Neural progenitor cell (in vitro differentiated cells): ENCODE measurements at regions not wholly inside any gene's neighbourhood (a gene's known extent, or its start where the extent isn't known, plus 50 kb on each side); places are given as distances from the start of the nearest gene placed in this dataset.

ENCODE experiments used
- DNase-seq: peaks from one replicate; pipeline ENCODE4 v3.0.0-alpha.2; 2016; ENCODE audit warnings: low spot score
- H2AFZ ChIP-seq: fragments of 200-600 bp; sonication (generic); replicated peaks from 2 replicates; pipeline ENCODE4 v1.6.1; 2016; ENCODE audit warnings: antibody characterized with exemption
- H3F3A ChIP-seq: fragments of 200-600 bp; sonication (generic); 2 replicates; pipeline ENCODE4 v1.6.1; 2016; ENCODE audit warnings: antibody characterized with exemption, low read depth
- H3K27ac ChIP-seq: fragments of 200-600 bp; sonication (generic); 2 replicates; pipeline ENCODE4 v1.5.1; 2016; ENCODE audit warnings: mild to moderate bottlenecking
- H3K27me3 ChIP-seq: fragments of 200-600 bp; sonication (generic); 2 replicates; pipeline ENCODE4 v1.6.1; 2016; ENCODE audit warnings: mild to moderate bottlenecking, moderate library complexity
- H3K36me3 ChIP-seq: fragments of 200-600 bp; sonication (generic); 2 replicates; pipeline ENCODE4 v1.5.1; 2016
- H3K4me1 ChIP-seq: fragments of 200-600 bp; sonication (generic); 2 replicates; pipeline ENCODE4 v1.6.1; 2016; ENCODE audit warnings: mixed run types
- H3K4me2 ChIP-seq: fragments of 200-600 bp; sonication (generic); 2 replicates; pipeline ENCODE4 v1.6.1; 2016
- H3K4me3 ChIP-seq: fragments of 200-600 bp; sonication (generic); 2 replicates; pipeline ENCODE4 v1.5.1; 2016
- H3K79me2 ChIP-seq: fragments of 200-600 bp; sonication (generic); 2 replicates; pipeline ENCODE4 v1.6.1; 2016; ENCODE audit warnings: low read depth
- H3K9ac ChIP-seq: fragments of 200-600 bp; sonication (generic); 2 replicates; pipeline ENCODE4 v1.6.1; 2016
- H3K9me3 ChIP-seq: fragments of 200-600 bp; sonication (generic); 2 replicates; pipeline ENCODE4 v1.5.1; 2016; ENCODE audit warnings: low read depth
- H4K20me1 ChIP-seq: fragments of 200-600 bp; sonication (generic); 2 replicates; pipeline ENCODE4 v1.6.1; 2016; ENCODE audit warnings: low read depth
- H3K27ac Mint-ChIP-seq: 3 replicates; pipeline ENCODE4 v1.8.0; 2021; ENCODE audit warnings: mixed read lengths
- H3K27me3 Mint-ChIP-seq: 2 replicates; pipeline ENCODE4 v1.8.0; 2022; ENCODE audit warnings: low read depth, mild to moderate bottlenecking, inconsistent platforms, moderate library complexity, mixed read lengths; ENCODE audit not compliant: insufficient read depth
- H3K36me3 Mint-ChIP-seq: 3 replicates; pipeline ENCODE4 v1.8.0; 2021; ENCODE audit warnings: mixed read lengths
- H3K4me1 Mint-ChIP-seq: 3 replicates; pipeline ENCODE4 v1.8.0; 2021; ENCODE audit warnings: mixed read lengths
- H3K4me3 Mint-ChIP-seq: 3 replicates; pipeline ENCODE4 v1.8.0; 2021; ENCODE audit warnings: mild to moderate bottlenecking, moderate library complexity, mixed read lengths
- H3K9me3 Mint-ChIP-seq: 3 replicates; pipeline ENCODE4 v1.8.0; 2020; ENCODE audit warnings: mixed read lengths
- EZH2 ChIP-seq: fragments of 200-600 bp; sonication (generic); IDR thresholded peaks from 2 replicates; pipeline ENCODE4 v1.6.1; 2017; ENCODE audit warnings: antibody characterized with exemption, mild to moderate bottlenecking, moderate library complexity
- EZH2phosphoT487 ChIP-seq: fragments of 200-600 bp; sonication (generic); IDR thresholded peaks from 2 replicates; pipeline ENCODE4 v1.6.1; 2017; ENCODE audit warnings: antibody characterized with exemption
- TF ChIP-seq, protein P1 (sequence below): fragments of 200-600 bp; sonication (generic); IDR thresholded peaks from 2 replicates; pipeline ENCODE4 v1.5.1; 2017; ENCODE audit warnings: antibody characterized with exemption, mild to moderate bottlenecking

DNA sequence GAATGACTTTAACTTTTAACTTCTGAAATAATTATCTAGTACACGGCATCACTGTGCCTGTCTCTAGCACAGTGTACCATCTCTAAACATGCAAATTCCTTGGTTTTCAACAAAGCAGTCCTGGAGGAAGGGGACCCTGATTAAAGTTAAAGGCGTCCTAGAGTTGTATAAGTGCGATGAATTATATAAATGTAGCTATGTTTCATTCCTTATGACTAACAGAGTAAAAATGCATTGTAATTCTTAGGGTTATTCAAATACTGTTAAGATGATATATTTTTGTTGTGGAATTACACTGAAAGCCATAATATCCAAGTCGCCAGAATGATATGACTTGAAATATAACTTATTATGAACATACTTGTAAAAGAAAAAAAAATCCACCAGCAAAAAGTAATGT lies 544.9 kb upstream of the LINC00305 start:
- H3K27ac Mint-ChIP-seq, result no peak overlapping the region
- no peak overlapping the region for H3K9ac ChIP-seq
- no peaks in the 10 kb centered on the region for H3K27me3 Mint-ChIP-seq
- no peak overlapping the region for H3K4me2 ChIP-seq
- no peaks in the 10 kb centered on the region for H4K20me1 ChIP-seq
- H3K79me2 ChIP-seq, result no peaks in the 10 kb centered on the region
- no peaks in the 10 kb centered on the region for H3K9me3 Mint-ChIP-seq
- H3F3A ChIP-seq, result no peaks in the 10 kb centered on the region
- H2AFZ ChIP-seq, result no peak overlapping the region
- H3K4me3 ChIP-seq, result no peak overlapping the region
- H3K27me3 ChIP-seq, result no peaks in the 10 kb centered on the region
- H3K27ac ChIP-seq, result no peak overlapping the region
- H3K36me3 Mint-ChIP-seq, result no peaks in the 10 kb centered on the region
- no peaks in the 10 kb centered on the region for H3K36me3 ChIP-seq
- no peak for DNase-seq
- H3K9me3 ChIP-seq, result no peaks in the 10 kb centered on the region
- peaks cover 4% of the 10 kb centered on the region for H3K4me1 ChIP-seq
- TF ChIP-seq, protein P1, sequence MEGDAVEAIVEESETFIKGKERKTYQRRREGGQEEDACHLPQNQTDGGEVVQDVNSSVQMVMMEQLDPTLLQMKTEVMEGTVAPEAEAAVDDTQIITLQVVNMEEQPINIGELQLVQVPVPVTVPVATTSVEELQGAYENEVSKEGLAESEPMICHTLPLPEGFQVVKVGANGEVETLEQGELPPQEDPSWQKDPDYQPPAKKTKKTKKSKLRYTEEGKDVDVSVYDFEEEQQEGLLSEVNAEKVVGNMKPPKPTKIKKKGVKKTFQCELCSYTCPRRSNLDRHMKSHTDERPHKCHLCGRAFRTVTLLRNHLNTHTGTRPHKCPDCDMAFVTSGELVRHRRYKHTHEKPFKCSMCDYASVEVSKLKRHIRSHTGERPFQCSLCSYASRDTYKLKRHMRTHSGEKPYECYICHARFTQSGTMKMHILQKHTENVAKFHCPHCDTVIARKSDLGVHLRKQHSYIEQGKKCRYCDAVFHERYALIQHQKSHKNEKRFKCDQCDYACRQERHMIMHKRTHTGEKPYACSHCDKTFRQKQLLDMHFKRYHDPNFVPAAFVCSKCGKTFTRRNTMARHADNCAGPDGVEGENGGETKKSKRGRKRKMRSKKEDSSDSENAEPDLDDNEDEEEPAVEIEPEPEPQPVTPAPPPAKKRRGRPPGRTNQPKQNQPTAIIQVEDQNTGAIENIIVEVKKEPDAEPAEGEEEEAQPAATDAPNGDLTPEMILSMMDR, result no peak
- no peak for TF ChIP-seq EZH2
- TF ChIP-seq EZH2phosphoT487, result no peak
- peaks cover 16% of the 10 kb centered on the region for H3K4me1 Mint-ChIP-seq
- no peak overlapping the region for H3K4me3 Mint-ChIP-seq

DNA sequence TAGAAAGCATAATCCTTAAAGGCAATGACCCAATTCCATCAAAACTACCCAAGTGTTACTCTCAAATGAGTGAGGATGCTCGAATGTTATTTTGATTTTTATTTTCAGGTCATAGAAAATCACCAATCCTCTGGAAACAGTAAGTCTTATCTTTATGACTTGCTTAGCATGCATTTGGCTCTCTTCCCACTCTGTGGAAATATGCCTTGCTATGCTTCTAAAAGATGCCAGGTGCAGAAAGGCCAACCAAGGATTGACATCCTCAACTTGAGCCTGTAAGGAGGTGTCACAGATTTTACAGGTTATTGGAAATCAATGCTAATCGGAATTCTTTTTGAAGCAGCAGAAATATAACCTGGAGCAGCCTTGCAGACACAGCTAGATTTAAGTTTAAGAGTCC lies 543.9 kb upstream of the LINC00305 start:
- H3K36me3 ChIP-seq, result no peaks in the 10 kb centered on the region
- Mint-ChIP-seq H3K4me3 (no peak overlapping the region), H3K27me3 (no peaks in the 10 kb centered on the region), H3K4me1 (peaks cover 16% of the 10 kb centered on the region), H3K36me3 (no peaks in the 10 kb centered on the region), H3K9me3 (no peaks in the 10 kb centered on the region), H3K27ac (no peak overlapping the region)
- no peaks in the 10 kb centered on the region for H3K79me2 ChIP-seq
- H3K9ac ChIP-seq, result no peak overlapping the region
- peaks cover 4% of the 10 kb centered on the region for H3K4me1 ChIP-seq
- H3F3A ChIP-seq, result no peaks in the 10 kb centered on the region
- H3K4me2 ChIP-seq, result no peak overlapping the region
- no peak for TF ChIP-seq EZH2
- DNase-seq, result no peak
- H3K4me3 ChIP-seq, result no peak overlapping the region
- H3K9me3 ChIP-seq, result no peaks in the 10 kb centered on the region
- H3K27ac ChIP-seq, result no peak overlapping the region
- H2AFZ ChIP-seq, result no peak overlapping the region
- no peaks in the 10 kb centered on the region for H4K20me1 ChIP-seq
- H3K27me3 ChIP-seq, result no peaks in the 10 kb centered on the region

DNA sequence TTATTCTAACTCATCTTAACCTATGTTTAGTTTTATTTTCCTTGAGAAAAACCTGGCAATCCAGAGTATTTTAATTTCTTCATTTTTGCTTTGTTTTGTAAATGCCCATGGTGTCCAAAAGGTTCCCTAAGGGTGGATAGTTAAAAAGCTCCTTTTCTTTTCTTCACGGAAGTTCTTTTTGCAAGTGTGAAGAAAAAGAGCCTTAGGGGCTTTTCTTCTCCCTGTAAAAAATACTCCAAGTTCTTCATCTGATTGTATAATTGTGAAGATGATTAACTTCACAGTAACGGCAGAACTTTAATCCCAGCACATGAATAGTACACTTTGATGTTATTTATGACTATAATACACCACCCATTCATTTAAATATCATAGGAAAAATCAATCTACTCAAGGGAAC lies 530.2 kb upstream of the LINC00305 start:
- no peak overlapping the region for H3K27ac Mint-ChIP-seq
- H3K27me3 Mint-ChIP-seq, result peaks cover 2% of the 10 kb centered on the region
- H4K20me1 ChIP-seq, result no peaks in the 10 kb centered on the region
- no peaks in the 10 kb centered on the region for H3K27me3 ChIP-seq
- peaks cover 7% of the 10 kb centered on the region for H3K4me1 ChIP-seq
- H3K4me1 Mint-ChIP-seq, result peaks cover 14% of the 10 kb centered on the region
- H3K4me2 ChIP-seq, result no peak overlapping the region
- no peak overlapping the region for H3K4me3 ChIP-seq
- no peak overlapping the region for H3K27ac ChIP-seq
- no peak overlapping the region for H2AFZ ChIP-seq
- no peak for DNase-seq
- H3K79me2 ChIP-seq, result no peaks in the 10 kb centered on the region
- H3K9me3 Mint-ChIP-seq, result no peaks in the 10 kb centered on the region
- H3K9ac ChIP-seq, result no peak overlapping the region
- H3K4me3 Mint-ChIP-seq, result no peak overlapping the region
- no peaks in the 10 kb centered on the region for H3K36me3 ChIP-seq
- H3K9me3 ChIP-seq, result no peaks in the 10 kb centered on the region
- TF ChIP-seq EZH2phosphoT487 (no peak), EZH2 (no peak)
- TF ChIP-seq, protein P1, result no peak
- H3F3A ChIP-seq, result no peaks in the 10 kb centered on the region
- peaks cover 2% of the 10 kb centered on the region for H3K36me3 Mint-ChIP-seq

DNA sequence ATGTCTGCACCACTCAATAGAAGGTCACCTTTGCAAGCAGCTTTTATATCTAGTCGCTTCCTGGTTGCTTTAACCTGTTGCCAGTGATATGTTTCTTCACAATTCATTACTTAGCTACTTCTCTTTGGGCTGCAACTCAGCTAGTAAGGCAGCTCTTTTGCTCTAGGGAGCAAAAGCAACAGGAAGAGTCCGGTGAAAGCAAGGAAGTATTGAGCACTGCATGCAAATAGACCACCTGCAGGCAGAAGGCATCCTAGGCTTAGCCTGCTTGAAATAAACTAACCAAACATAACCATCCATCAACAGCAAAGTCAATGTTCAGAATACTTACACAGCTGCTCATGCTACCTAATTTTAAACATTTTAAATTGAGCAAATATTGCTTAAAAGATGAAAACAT lies 529.2 kb upstream of the LINC00305 start:
- H3K36me3 ChIP-seq, result no peaks in the 10 kb centered on the region
- H3K36me3 Mint-ChIP-seq, result peaks cover 2% of the 10 kb centered on the region
- H3F3A ChIP-seq, result no peaks in the 10 kb centered on the region
- H4K20me1 ChIP-seq, result no peaks in the 10 kb centered on the region
- H3K27me3 ChIP-seq, result no peaks in the 10 kb centered on the region
- TF ChIP-seq EZH2phosphoT487 (no peak), EZH2 (no peak)
- TF ChIP-seq, protein P1, result no peak
- no peak overlapping the region for H2AFZ ChIP-seq
- peaks cover 2% of the 10 kb centered on the region for H3K27me3 Mint-ChIP-seq
- H3K4me3 Mint-ChIP-seq, result no peak overlapping the region
- no peaks in the 10 kb centered on the region for H3K9me3 Mint-ChIP-seq
- H3K27ac Mint-ChIP-seq, result no peak overlapping the region
- H3K27ac ChIP-seq, result no peak overlapping the region
- H3K79me2 ChIP-seq, result no peaks in the 10 kb centered on the region
- peaks cover 7% of the 10 kb centered on the region for H3K4me1 ChIP-seq
- no peak overlapping the region for H3K4me3 ChIP-seq
- no peak overlapping the region for H3K9ac ChIP-seq
- DNase-seq, result peak; percentile 42
- no peak overlapping the region for H3K4me2 ChIP-seq
- H3K4me1 Mint-ChIP-seq, result peaks cover 14% of the 10 kb centered on the region
- H3K9me3 ChIP-seq, result no peaks in the 10 kb centered on the region
